Neural cell (in vitro differentiated cells): ENCODE measurements at regions not wholly inside any gene's neighbourhood (a gene's known extent, or its start where the extent isn't known, plus 50 kb on each side); places are given as distances from the start of the nearest gene placed in this dataset.

Source experiments
- CTCF ChIP-seq: fragments of 450-650 bp; IDR thresholded peaks from 2 replicates; pipeline ENCODE4 v1.5.1; 2014; ENCODE audit warnings: antibody characterized with exemption, mild to moderate bottlenecking, moderate library complexity; ENCODE audit not compliant: poor library complexity, severe bottlenecking
- EZH2 ChIP-seq: fragments of 200-600, 300-800 bp; shearing (Covaris generic), sonication (generic); IDR thresholded peaks from 2 replicates; pipeline ENCODE4 v1.6.1; 2014; ENCODE audit warnings: antibody characterized with exemption, low read length, borderline replicate concordance, mild to moderate bottlenecking; ENCODE audit not compliant: insufficient read depth, poor library complexity, severe bottlenecking
- POLR2AphosphoS5 ChIP-seq: IDR thresholded peaks from 2 replicates; pipeline ENCODE4 v1.6.1; 2012
- RAD21 ChIP-seq: fragments of 450-650 bp; conservative IDR thresholded peaks from 2 replicates; pipeline ENCODE4 v1.6.1; 2014; ENCODE audit warnings: antibody characterized with exemption, mild to moderate bottlenecking, moderate library complexity
- SMC3 ChIP-seq: fragments of 450-650 bp; conservative IDR thresholded peaks from 2 replicates; pipeline ENCODE4 v1.6.1; 2014; ENCODE audit warnings: antibody characterized with exemption, mild to moderate bottlenecking, moderate library complexity; ENCODE audit not compliant: poor library complexity

GRCh38 chr22:48870436-48870835 is 957.2 kb downstream of the BRD1 start:
- TF ChIP-seq POLR2AphosphoS5, result no peak
- no peak for TF ChIP-seq CTCF
- TF ChIP-seq SMC3, result no peak
- no peak for TF ChIP-seq RAD21
- TF ChIP-seq EZH2, result no peak
